KOPT-K1 (cell line): ENCODE measurements at regions not wholly inside any gene's neighbourhood (a gene's known extent, or its start where the extent isn't known, plus 50 kb on each side); places are given as distances from the start of the nearest gene placed in this dataset.

Experiments used
- H3K27ac ChIP-seq: fragments of 200-600 bp; sonication (generic); 2 replicates; pipeline ENCODE4 v1.5.1; 2016; ENCODE audit warnings: antibody characterized with exemption, mild to moderate bottlenecking, low read depth, low read length; ENCODE audit not compliant: poor library complexity, severe bottlenecking
- H3K36me3 ChIP-seq: fragments of 200-600 bp; sonication (generic); 2 replicates; pipeline ENCODE4 v1.5.1; 2017; ENCODE audit warnings: antibody characterized with exemption, mild to moderate bottlenecking, low read length, moderate library complexity; ENCODE audit not compliant: insufficient read depth
- H3K9me3 ChIP-seq: fragments of 200-600 bp; sonication (generic); 2 replicates; pipeline ENCODE4 v1.5.1; 2017; ENCODE audit warnings: antibody characterized with exemption, low read length, mild to moderate bottlenecking; ENCODE audit not compliant: insufficient read depth, poor library complexity, severe bottlenecking

- Histone ChIP-seq H3K27ac (no peak overlapping the region), H3K9me3 (no peaks in the 10 kb centered on the region), H3K36me3 (no peaks in the 10 kb centered on the region)
Observed at GRCh38 chr18:41444943-41445342, 510.1 kb upstream of the PIK3C3 start.

- Histone ChIP-seq H3K27ac (no peak overlapping the region), H3K36me3 (no peaks in the 10 kb centered on the region), H3K9me3 (no peaks in the 10 kb centered on the region)
Observed at GRCh38 chr18:41436772-41437171, 518.3 kb upstream of the PIK3C3 start.

- Histone ChIP-seq H3K9me3 (no peaks in the 10 kb centered on the region), H3K27ac (no peak overlapping the region), H3K36me3 (no peaks in the 10 kb centered on the region)
Observed at GRCh38 chr18:41418598-41418997, 536.4 kb upstream of the PIK3C3 start.

GRCh38 chr18:41416044-41416443, 539.0 kb upstream of the PIK3C3 start:
- no peaks in the 10 kb centered on the region for H3K9me3 ChIP-seq
- H3K27ac ChIP-seq: no peak overlapping the region
- H3K36me3 ChIP-seq: no peaks in the 10 kb centered on the region

GRCh38 chr18:41410006-41410405, 545.0 kb upstream of the PIK3C3 start:
- Histone ChIP-seq H3K36me3 (no peaks in the 10 kb centered on the region), H3K27ac (no peak overlapping the region), H3K9me3 (no peaks in the 10 kb centered on the region)

GRCh38 chr18:41406834-41407233, 548.2 kb upstream of the PIK3C3 start:
- Histone ChIP-seq H3K27ac (no peak overlapping the region), H3K36me3 (no peaks in the 10 kb centered on the region), H3K9me3 (no peaks in the 10 kb centered on the region)

- H3K9me3 ChIP-seq: no peaks in the 10 kb centered on the region
- H3K36me3 ChIP-seq: no peaks in the 10 kb centered on the region
- H3K27ac ChIP-seq: no peak overlapping the region
Observed at GRCh38 chr18:41396861-41397260, 558.2 kb upstream of the PIK3C3 start.

GRCh38 chr18:41396211-41396610, 558.8 kb upstream of the PIK3C3 start:
- no peaks in the 10 kb centered on the region for H3K9me3 ChIP-seq
- H3K27ac ChIP-seq: no peak overlapping the region
- H3K36me3 ChIP-seq: no peaks in the 10 kb centered on the region

- H3K36me3 ChIP-seq: no peaks in the 10 kb centered on the region
- no peaks in the 10 kb centered on the region for H3K9me3 ChIP-seq
- no peak overlapping the region for H3K27ac ChIP-seq
Observed at GRCh38 chr18:41395695-41396094, 559.3 kb upstream of the PIK3C3 start.

GRCh38 chr18:41391616-41392595, 563.1 kb upstream of the PIK3C3 start:
- Histone ChIP-seq H3K9me3 (no peaks in the 10 kb centered on the region), H3K36me3 (no peaks in the 10 kb centered on the region), H3K27ac (no peak overlapping the region)

GRCh38 chr18:41390309-41390708, 564.7 kb upstream of the PIK3C3 start:
- H3K27ac ChIP-seq: no peak overlapping the region
- no peaks in the 10 kb centered on the region for H3K36me3 ChIP-seq
- no peaks in the 10 kb centered on the region for H3K9me3 ChIP-seq

- H3K36me3 ChIP-seq: no peaks in the 10 kb centered on the region
- no peaks in the 10 kb centered on the region for H3K9me3 ChIP-seq
- H3K27ac ChIP-seq: no peak overlapping the region
Observed at GRCh38 chr18:41378598-41378997, 576.4 kb upstream of the PIK3C3 start.

- Histone ChIP-seq H3K36me3 (no peaks in the 10 kb centered on the region), H3K27ac (no peak overlapping the region)
Observed at GRCh38 chr18:41373612-41374011, 581.4 kb upstream of the PIK3C3 start.

GRCh38 chr18:41372046-41372665, 582.9 kb upstream of the PIK3C3 start:
- Histone ChIP-seq H3K27ac (no peak overlapping the region), H3K9me3 (no peaks in the 10 kb centered on the region), H3K36me3 (no peaks in the 10 kb centered on the region)

More at GRCh38 chr18:41373612-41374011, 581.4 kb upstream of the PIK3C3 start:
- no peaks in the 10 kb centered on the region for H3K9me3 ChIP-seq

GRCh38 chr18:41371156-41372045, 583.6 kb upstream of the PIK3C3 start:
- H3K9me3 ChIP-seq: no peaks in the 10 kb centered on the region
- no peak overlapping the region for H3K27ac ChIP-seq
- no peaks in the 10 kb centered on the region for H3K36me3 ChIP-seq
